HEK293T (cell line): ENCODE measurements at regions not wholly inside any gene's neighbourhood (a gene's known extent, or its start where the extent isn't known, plus 50 kb on each side); places are given as distances from the start of the nearest gene placed in this dataset.

Experiments
- CTCF ChIA-PET: fragments of 350-600 bp; formaldehyde crosslinking; extraction: SDS; loops from one replicate; lab custom pipeline; 2021; ENCODE audit warnings: antibody characterized with exemption, inconsistent platforms; lab: Yijun Ruan, JAX
- POLR2A ChIA-PET: fragments of 350-600 bp; formaldehyde crosslinking; extraction: SDS; loops from one replicate; lab custom pipeline; 2020; ENCODE audit warnings: antibody characterized with exemption, inconsistent platforms; lab: Yijun Ruan, JAX
- DNase-seq: peaks from one replicate; pipeline ENCODE4 v3.0.0; 2012; ENCODE audit warnings: mixed read lengths; ENCODE audit errors: extremely low spot score
- ARNT ChIP-seq: fragments of 450-650 bp; IDR thresholded peaks from 2 replicates; pipeline ENCODE4 v1.6.1; 2017; ENCODE audit warnings: mild to moderate bottlenecking
- BHLHE40 ChIP-seq: fragments of 450-650 bp; IDR thresholded peaks from 2 replicates; pipeline ENCODE4 v1.6.1; 2016; ENCODE audit warnings: mild to moderate bottlenecking, moderate library complexity, borderline replicate concordance
- CTBP1 ChIP-seq: fragments of 450-650 bp; IDR thresholded peaks from 2 replicates; pipeline ENCODE4 v1.6.1; 2016; ENCODE audit warnings: borderline replicate concordance
- ELF4 ChIP-seq: fragments of 450-650 bp; IDR thresholded peaks from 2 replicates; pipeline ENCODE4 v1.6.1; 2017; ENCODE audit warnings: antibody characterized with exemption
- FOXA1 ChIP-seq: fragments of 450-650 bp; IDR thresholded peaks from 2 replicates; pipeline ENCODE4 v1.6.1; 2016; ENCODE audit warnings: mild to moderate bottlenecking
- FOXK2 ChIP-seq: fragments of 450-650 bp; IDR thresholded peaks from 2 replicates; pipeline ENCODE4 v1.6.1; 2016; ENCODE audit warnings: mild to moderate bottlenecking
- FOXM1 ChIP-seq: fragments of 450-650 bp; IDR thresholded peaks from 2 replicates; pipeline ENCODE4 v1.6.1; 2017; ENCODE audit warnings: mild to moderate bottlenecking, borderline replicate concordance
- HDGF ChIP-seq: fragments of 450-650 bp; IDR thresholded peaks from 2 replicates; pipeline ENCODE4 v1.6.1; 2017; ENCODE audit warnings: antibody characterized with exemption, borderline replicate concordance
- L3MBTL2 ChIP-seq: fragments of 450-650 bp; conservative IDR thresholded peaks from 2 replicates; pipeline ENCODE4 v1.6.1; 2016; ENCODE audit warnings: mild to moderate bottlenecking
- LEF1 ChIP-seq: fragments of 450-650 bp; IDR thresholded peaks from 2 replicates; pipeline ENCODE4 v1.6.1; 2017; ENCODE audit warnings: mild to moderate bottlenecking, borderline replicate concordance
- NFRKB ChIP-seq: fragments of 450-650 bp; IDR thresholded peaks from 2 replicates; pipeline ENCODE4 v1.6.1; 2016; ENCODE audit warnings: mild to moderate bottlenecking, moderate library complexity
- SP1 ChIP-seq: fragments of 450-650 bp; IDR thresholded peaks from 2 replicates; pipeline ENCODE4 v1.6.1; 2017
- SUZ12 ChIP-seq: fragments of 450-650 bp; IDR thresholded peaks from 2 replicates; pipeline ENCODE4 v1.6.1; 2016; ENCODE audit warnings: mild to moderate bottlenecking
- TARDBP ChIP-seq: fragments of 450-650 bp; IDR thresholded peaks from 2 replicates; pipeline ENCODE4 v1.6.1; 2016
- ZNF384 ChIP-seq: fragments of 450-650 bp; IDR thresholded peaks from 2 replicates; pipeline ENCODE4 v1.6.1; 2016
- TF ChIP-seq, protein P1 (sequence below): fragments of 450-650 bp; IDR thresholded peaks from 2 replicates; pipeline ENCODE4 v1.6.1; 2016

DNA sequence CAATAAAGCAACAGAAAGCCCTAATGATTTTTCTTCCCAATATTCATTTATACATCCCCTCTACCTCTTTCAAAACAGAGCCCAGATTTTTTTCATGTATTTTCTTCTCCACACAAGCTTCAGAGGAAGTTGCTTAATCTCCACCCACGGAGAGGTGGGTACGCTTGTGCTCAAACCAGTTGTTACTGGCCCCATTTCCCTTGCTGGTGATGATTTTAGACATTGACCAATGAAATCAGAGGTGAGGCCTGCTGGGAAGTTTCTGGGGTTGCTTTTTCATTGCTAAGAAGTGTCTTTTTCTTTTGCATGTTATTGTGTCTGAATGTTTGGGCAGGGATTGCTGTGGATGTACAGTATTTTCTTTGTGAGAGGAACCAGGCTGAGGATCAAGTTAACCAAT lies 448.1 kb upstream of the B3GALT2 start:
- no peak for DNase-seq
- ChIA-PET POLR2A (no interaction called here), CTCF (no interaction called here)
- TF ChIP-seq, protein P1, sequence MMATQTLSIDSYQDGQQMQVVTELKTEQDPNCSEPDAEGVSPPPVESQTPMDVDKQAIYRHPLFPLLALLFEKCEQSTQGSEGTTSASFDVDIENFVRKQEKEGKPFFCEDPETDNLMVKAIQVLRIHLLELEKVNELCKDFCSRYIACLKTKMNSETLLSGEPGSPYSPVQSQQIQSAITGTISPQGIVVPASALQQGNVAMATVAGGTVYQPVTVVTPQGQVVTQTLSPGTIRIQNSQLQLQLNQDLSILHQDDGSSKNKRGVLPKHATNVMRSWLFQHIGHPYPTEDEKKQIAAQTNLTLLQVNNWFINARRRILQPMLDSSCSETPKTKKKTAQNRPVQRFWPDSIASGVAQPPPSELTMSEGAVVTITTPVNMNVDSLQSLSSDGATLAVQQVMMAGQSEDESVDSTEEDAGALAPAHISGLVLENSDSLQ = no peak

DNA sequence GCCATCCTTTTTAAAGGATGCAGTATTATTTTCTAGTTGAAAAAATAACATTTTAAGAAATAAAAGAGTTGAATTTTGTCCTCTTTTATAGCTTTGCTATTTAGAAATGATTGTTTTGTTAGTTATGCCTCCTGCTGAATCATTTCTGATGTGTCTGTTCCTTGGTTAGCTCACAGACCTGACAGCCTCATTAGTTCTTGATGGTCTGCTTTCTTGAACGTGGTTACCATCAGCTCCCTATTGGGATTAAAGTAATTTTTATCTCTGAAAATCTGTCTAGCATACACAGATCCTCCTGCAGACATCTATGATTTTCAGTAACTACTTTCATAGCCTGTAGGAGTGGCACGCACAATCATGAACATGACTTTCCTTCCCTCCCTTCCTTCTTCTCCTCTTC lies 447.6 kb upstream of the B3GALT2 start:
- ChIA-PET CTCF (no interaction called here), POLR2A (no interaction called here)
- no peak for TF ChIP-seq FOXM1
- TF ChIP-seq LEF1 = no peak
- no peak for TF ChIP-seq SP1
- no peak for TF ChIP-seq FOXK2
- no peak for TF ChIP-seq CTBP1
- no peak for TF ChIP-seq L3MBTL2
- no peak for TF ChIP-seq FOXA1
- no peak for TF ChIP-seq ELF4
- no peak for TF ChIP-seq HDGF
- TF ChIP-seq, protein P1 = no peak
- TF ChIP-seq ZNF384 = no peak
- no peak for TF ChIP-seq NFRKB
- no peak for TF ChIP-seq SUZ12
- TF ChIP-seq BHLHE40 = no peak
- no peak for TF ChIP-seq TARDBP
- TF ChIP-seq ARNT = no peak
- no peak for DNase-seq

DNA sequence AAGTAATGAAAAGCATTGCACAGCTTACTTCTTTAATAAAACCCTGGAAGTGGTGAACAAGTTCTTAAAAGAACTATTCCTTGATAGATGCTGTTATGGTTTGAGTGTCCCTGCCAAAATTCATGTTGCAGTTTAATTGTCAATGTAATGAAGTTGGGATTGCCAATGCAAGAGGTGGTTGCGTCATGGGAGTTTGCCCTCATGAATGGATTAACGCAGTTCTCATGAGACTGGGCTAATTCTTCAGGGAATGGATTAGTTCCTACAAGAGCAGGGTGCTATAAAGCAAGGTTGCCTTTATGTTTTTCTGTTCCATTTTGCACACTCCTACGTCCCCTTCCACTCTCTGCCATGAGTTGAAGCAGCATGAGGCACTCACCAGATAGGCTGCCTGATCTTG lies 446.7 kb upstream of the B3GALT2 start:
- TF ChIP-seq SP1 (no peak), SUZ12 (no peak), ELF4 (no peak), BHLHE40 (no peak), CTBP1 (no peak), ARNT (no peak), FOXM1 (no peak), NFRKB (no peak), LEF1 (no peak), FOXA1 (no peak), ZNF384 (no peak), HDGF (no peak), L3MBTL2 (no peak), TARDBP (no peak)

DNA sequence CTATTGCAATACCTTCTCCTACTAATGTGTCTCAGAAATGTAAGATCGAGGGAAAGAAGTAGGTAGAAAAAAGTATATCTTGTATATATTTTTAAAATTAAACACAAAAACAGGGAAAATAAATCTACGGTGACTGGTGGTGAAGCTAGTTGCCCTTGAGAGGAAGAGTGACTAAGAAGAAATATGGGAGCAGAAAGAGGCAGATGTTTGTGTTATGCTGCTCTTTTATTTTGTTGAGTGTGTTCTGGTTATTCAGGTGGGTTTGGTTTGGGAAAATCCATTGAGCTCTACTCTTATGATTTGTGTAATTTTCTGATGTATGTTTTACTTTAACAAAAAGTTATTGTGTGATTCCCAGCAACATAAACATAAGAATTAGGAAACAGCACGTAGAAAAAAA lies 444.9 kb upstream of the B3GALT2 start:
- ChIA-PET CTCF (no interaction called here), POLR2A (no interaction called here)
- TF ChIP-seq FOXA1 (no peak), NFRKB (no peak), SP1 (no peak), BHLHE40 (no peak), FOXM1 (no peak), ARNT (no peak), SUZ12 (no peak), HDGF (no peak), ZNF384 (no peak), LEF1 (no peak), CTBP1 (no peak), L3MBTL2 (no peak)
- TF ChIP-seq, protein P1 = no peak
- DNase-seq = no peak

More for the DNA sequence above, 446.7 kb upstream of the B3GALT2 start:
- no peak for DNase-seq
- CTCF ChIA-PET = no interaction called here
- POLR2A ChIA-PET = no interaction called here

DNA sequence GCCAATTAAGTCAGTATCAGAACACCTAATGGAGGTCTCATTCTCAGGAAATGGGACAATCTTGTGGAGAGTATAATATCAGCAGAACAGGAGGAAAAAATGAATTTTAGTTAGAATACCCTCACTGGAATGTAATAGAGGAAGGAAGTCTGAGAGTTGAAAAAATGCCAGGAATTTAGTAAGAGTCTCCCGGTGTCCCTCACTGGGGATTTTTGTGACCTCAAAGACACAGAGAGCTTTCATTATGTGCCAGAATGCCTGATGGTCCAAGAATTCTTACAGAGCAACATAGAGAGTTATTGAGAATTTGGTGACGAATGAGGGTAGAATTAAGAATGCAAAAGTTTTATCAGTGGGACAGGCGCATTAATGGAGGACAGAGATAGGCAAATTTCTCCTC lies 443.5 kb upstream of the B3GALT2 start:
- no peak for TF ChIP-seq BHLHE40
- CTCF ChIA-PET = no interaction called here
- DNase-seq = no peak
- POLR2A ChIA-PET = no interaction called here

DNA sequence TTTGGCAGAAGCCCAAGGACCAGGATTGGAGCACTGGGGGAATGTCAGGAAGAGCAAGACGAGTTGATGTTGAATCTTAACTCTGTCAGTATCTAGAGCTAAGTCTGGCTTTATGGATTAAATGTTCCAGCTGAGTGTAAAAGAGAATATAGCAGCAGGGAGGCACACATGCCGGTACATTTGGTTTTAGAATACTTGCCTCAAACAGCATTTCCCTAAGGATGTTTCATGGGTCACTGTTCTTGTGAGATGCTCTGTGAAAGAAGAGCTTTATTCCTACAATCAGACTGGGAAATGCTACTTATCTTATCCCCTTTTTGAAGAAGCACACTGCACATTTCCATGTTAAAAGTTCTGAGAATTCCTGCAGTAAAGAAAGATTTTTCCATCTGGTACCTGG lies 440.3 kb upstream of the B3GALT2 start:
- no peak for DNase-seq
- no peak for TF ChIP-seq SUZ12
- TF ChIP-seq NFRKB = no peak
- no peak for TF ChIP-seq LEF1
- no peak for TF ChIP-seq TARDBP
- no peak for TF ChIP-seq L3MBTL2
- no peak for TF ChIP-seq FOXK2
- no peak for TF ChIP-seq FOXM1
- TF ChIP-seq SP1 = no peak
- ChIA-PET POLR2A (no interaction called here), CTCF (interaction anchor here (0.6 to 0.7 kb wide), 2 partner anchors 16 to 65 kb away, joined by 3 read pairs; no protein-coding TSS in a partner anchor)

DNA sequence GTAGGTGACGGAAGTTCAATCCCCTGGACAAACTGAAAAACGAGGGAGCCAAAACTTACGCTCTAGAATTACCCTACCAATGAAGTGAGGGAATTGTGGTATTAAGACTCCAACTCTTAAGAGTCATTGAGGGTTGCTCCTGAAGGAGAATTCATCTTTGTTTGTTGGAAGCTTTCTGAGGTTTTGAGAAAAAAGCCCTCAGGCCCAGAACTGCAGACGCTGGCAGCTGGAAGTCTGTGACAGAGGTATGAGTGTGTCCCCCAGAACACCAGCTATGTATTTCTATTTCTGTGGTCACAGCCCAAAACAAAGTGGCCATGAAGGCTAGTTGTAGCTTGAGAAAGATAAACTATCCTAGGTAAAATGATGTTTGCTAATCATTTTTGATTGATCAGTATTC lies 438.8 kb upstream of the B3GALT2 start:
- DNase-seq = no peak
- ChIA-PET POLR2A (no interaction called here), CTCF (no interaction called here)
- TF ChIP-seq CTBP1 (no peak), ELF4 (no peak), LEF1 (no peak), HDGF (no peak), SUZ12 (no peak), FOXK2 (no peak), SP1 (no peak), ARNT (no peak)
